Loucy (cell line): ENCODE measurements at regions not wholly inside any gene's neighbourhood (a gene's known extent, or its start where the extent isn't known, plus 50 kb on each side); places are given as distances from the start of the nearest gene placed in this dataset.

Source experiments
- H2AFZ ChIP-seq: fragments of 200-600 bp; sonication (generic); 2 replicates; pipeline ENCODE4 v1.6.0; 2016; ENCODE audit warnings: antibody characterized with exemption, mild to moderate bottlenecking, low read length, moderate library complexity
- H3F3A ChIP-seq: fragments of 200-600 bp; 2 replicates; pipeline ENCODE4 v1.6.0; 2016; ENCODE audit warnings: antibody characterized with exemption, low read depth, mild to moderate bottlenecking
- H3K27me3 ChIP-seq: fragments of 200-600 bp; sonication (generic); 2 replicates; pipeline ENCODE4 v1.6.1; 2014; ENCODE audit warnings: low read length, mild to moderate bottlenecking; ENCODE audit not compliant: insufficient read depth, poor library complexity, severe bottlenecking
- H3K36me3 ChIP-seq: fragments of 200-600 bp; sonication (generic); 2 replicates; pipeline ENCODE4 v1.6.1; 2016; ENCODE audit warnings: low read length; ENCODE audit not compliant: insufficient read depth
- H3K4me1 ChIP-seq: fragments of 200-600 bp; sonication (generic); 2 replicates; pipeline ENCODE4 v1.5.1; 2014; ENCODE audit warnings: low read length, mild to moderate bottlenecking; ENCODE audit not compliant: insufficient read depth, poor library complexity, severe bottlenecking
- H3K4me2 ChIP-seq: fragments of 200-600 bp; sonication (generic); 2 replicates; pipeline ENCODE4 v1.6.0; 2014; ENCODE audit warnings: antibody characterized with exemption, low read length, low read depth, mild to moderate bottlenecking; ENCODE audit not compliant: poor library complexity, severe bottlenecking
- H3K4me3 ChIP-seq: fragments of 200-600 bp; sonication (generic); 2 replicates; pipeline ENCODE4 v1.5.1; 2014; ENCODE audit warnings: low read length, mild to moderate bottlenecking, mixed read lengths; ENCODE audit not compliant: poor library complexity, severe bottlenecking
- H3K79me2 ChIP-seq: fragments of 200-600 bp; sonication (generic); 2 replicates; pipeline ENCODE4 v1.6.1; 2014; ENCODE audit warnings: low read length; ENCODE audit not compliant: insufficient read depth
- H3K9ac ChIP-seq: fragments of 200-600 bp; sonication (generic); 2 replicates; pipeline ENCODE4 v1.6.0; 2014; ENCODE audit warnings: mild to moderate bottlenecking, low read depth, low read length, moderate library complexity; ENCODE audit not compliant: poor library complexity, severe bottlenecking
- H3K9me2 ChIP-seq: fragments of 200-600 bp; sonication (generic); replicated peaks from 2 replicates; pipeline ENCODE4 v1.6.1; 2016; ENCODE audit warnings: low read depth, low read length, mixed read lengths
- H3K9me3 ChIP-seq: fragments of 200-600 bp; sonication (generic); 2 replicates; pipeline ENCODE4 v1.6.1; 2014; ENCODE audit warnings: mild to moderate bottlenecking, antibody characterized with exemption, low read length, low read depth; ENCODE audit not compliant: insufficient read depth
- H4K20me1 ChIP-seq: fragments of 200-600 bp; sonication (generic); 2 replicates; pipeline ENCODE4 v1.6.0; 2014; ENCODE audit warnings: antibody characterized with exemption, low read length, mild to moderate bottlenecking; ENCODE audit not compliant: insufficient read depth, poor library complexity, severe bottlenecking
- CTCF ChIP-seq: fragments of 200-600 bp; sonication (generic); conservative IDR thresholded peaks from 2 replicates; pipeline ENCODE4 v1.5.1; 2014; ENCODE audit warnings: mild to moderate bottlenecking, antibody characterized with exemption, low read length
- EZH2phosphoT487 ChIP-seq: fragments of 200-600 bp; IDR thresholded peaks from 2 replicates; pipeline ENCODE4 v1.6.1; 2018; ENCODE audit warnings: antibody characterized with exemption, mild to moderate bottlenecking, moderate library complexity, borderline replicate concordance

GRCh38 chr2:183232161-183232865, 108.1 kb downstream of the NUP35 start:
- H3K79me2 ChIP-seq = no peaks in the 10 kb centered on the region
- no peak overlapping the region for H2AFZ ChIP-seq
- no peaks in the 10 kb centered on the region for H4K20me1 ChIP-seq
- TF ChIP-seq CTCF (no peak), EZH2phosphoT487 (no peak)
- no peak overlapping the region for H3K4me2 ChIP-seq
- no peaks in the 10 kb centered on the region for H3K27me3 ChIP-seq
- no peaks in the 10 kb centered on the region for H3K4me1 ChIP-seq
- H3K9me3 ChIP-seq = no peaks in the 10 kb centered on the region
- H3K9ac ChIP-seq = no peak overlapping the region
- no peak overlapping the region for H3K4me3 ChIP-seq
- no peaks in the 10 kb centered on the region for H3K9me2 ChIP-seq
- no peaks in the 10 kb centered on the region for H3F3A ChIP-seq
- no peaks in the 10 kb centered on the region for H3K36me3 ChIP-seq

GRCh38 chr2:183242937-183243336, 118.7 kb downstream of the NUP35 start:
- Histone ChIP-seq H3K9ac (no peak overlapping the region), H3K4me2 (no peak overlapping the region), H4K20me1 (no peaks in the 10 kb centered on the region), H3K4me3 (no peak overlapping the region), H2AFZ (no peak overlapping the region), H3F3A (no peaks in the 10 kb centered on the region), H3K4me1 (no peaks in the 10 kb centered on the region), H3K36me3 (no peaks in the 10 kb centered on the region), H3K79me2 (no peaks in the 10 kb centered on the region), H3K9me3 (no peaks in the 10 kb centered on the region), H3K9me2 (no peaks in the 10 kb centered on the region), H3K27me3 (no peaks in the 10 kb centered on the region)
- no peak for TF ChIP-seq EZH2phosphoT487
- no peak for TF ChIP-seq CTCF

GRCh38 chr2:183243758-183244157, 119.5 kb downstream of the NUP35 start:
- Histone ChIP-seq H3K4me1 (no peaks in the 10 kb centered on the region), H3K4me3 (no peak overlapping the region), H3F3A (no peaks in the 10 kb centered on the region), H3K9me3 (no peaks in the 10 kb centered on the region), H3K4me2 (no peak overlapping the region), H3K9me2 (no peaks in the 10 kb centered on the region), H3K79me2 (no peaks in the 10 kb centered on the region), H3K36me3 (no peaks in the 10 kb centered on the region), H3K27me3 (no peaks in the 10 kb centered on the region), H4K20me1 (no peaks in the 10 kb centered on the region), H3K9ac (no peak overlapping the region), H2AFZ (no peak overlapping the region)
- TF ChIP-seq CTCF = no peak
- TF ChIP-seq EZH2phosphoT487 = no peak
